ENCODE measurements at regions not wholly inside any gene's neighbourhood (a gene's known extent, or its start where the extent isn't known, plus 50 kb on each side); places are given as distances from the start of the nearest gene placed in this dataset.
A peak's percentile ranks its signal among the peaks of the same experiment; 100 is the strongest.

DNA sequence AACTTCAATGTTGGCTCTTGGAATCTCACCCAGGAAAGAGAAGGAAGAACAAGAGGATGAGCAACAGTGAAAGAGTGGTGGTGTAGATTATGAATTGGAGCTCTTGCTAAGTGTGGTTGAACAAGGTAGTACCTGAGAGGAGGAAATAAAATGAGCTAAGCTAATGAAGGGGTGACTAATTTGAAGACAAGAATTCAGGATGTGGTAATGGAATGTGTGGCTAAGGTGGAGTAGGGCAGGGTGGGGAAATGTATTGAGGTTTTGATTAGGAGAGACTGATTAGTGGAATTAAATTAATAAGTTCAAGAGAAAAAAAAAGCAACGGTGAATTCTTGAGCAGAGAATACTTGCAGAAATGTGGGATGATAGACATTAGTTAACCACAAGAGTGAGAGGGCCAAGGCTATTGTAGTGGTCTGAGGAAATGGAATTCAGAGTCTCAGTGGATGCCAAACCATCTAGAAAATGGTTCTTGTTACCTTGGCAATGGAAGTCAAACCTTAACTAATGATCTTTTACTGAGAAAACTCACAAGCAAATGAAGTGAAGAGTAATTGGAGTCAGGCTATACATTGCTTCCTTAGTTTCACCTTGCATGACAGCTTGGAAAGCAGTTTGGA lies 648.3 kb upstream of the ZNF608 start:
- Histone ChIP-seq H3K27me3 (ENCODE audit: control insufficient read depth, insufficient read depth, low read length) (no peaks in the 10 kb centered on the region), H3K4me1 (ENCODE audit: control insufficient read depth, insufficient read depth, low read length) (no peaks in the 10 kb centered on the region), H3K4me3 (ENCODE audit: low read depth in 2 of 2, low read length in 2 of 2) (no peak overlapping the region), H3K9me3 (ENCODE audit: control insufficient read depth, insufficient read depth, low read depth, low read length) (no peaks in the 10 kb centered on the region; the same call in 1 of the 2 replicates), H3K36me3 (ENCODE audit: control insufficient read depth, insufficient read depth, low read length) (no peaks in the 10 kb centered on the region), H3K27ac (ENCODE audit: low read length) (peak overlapping the region; percentile 24; the same call in 1 of the 2 replicates)
- POLR2A ChIA-PET: no interaction called here
- CTCF ChIA-PET: no interaction called here
- intact Hi-C loops (cut with micrococcal nuclease; ENCODE audit: unreplicated experiment): no loop called here
- DNase-seq (ENCODE audit: low read depth, low spot score) (no peak), ATAC-seq (no peak)
- BruUV-seq (replicated peaks): no TSS peak
- in situ Hi-C loops (cut with HindIII; ENCODE audit: low pct_unique_long_range_greater_than_20kb, low sequenced_read_pairs): no loop called here
- TF ChIP-seq POLR2AphosphoS5 (IDR thresholded peaks at IDR 0.05; ENCODE audit: low read depth, low read length): no peak
- TF ChIP-seq, protein P1, sequence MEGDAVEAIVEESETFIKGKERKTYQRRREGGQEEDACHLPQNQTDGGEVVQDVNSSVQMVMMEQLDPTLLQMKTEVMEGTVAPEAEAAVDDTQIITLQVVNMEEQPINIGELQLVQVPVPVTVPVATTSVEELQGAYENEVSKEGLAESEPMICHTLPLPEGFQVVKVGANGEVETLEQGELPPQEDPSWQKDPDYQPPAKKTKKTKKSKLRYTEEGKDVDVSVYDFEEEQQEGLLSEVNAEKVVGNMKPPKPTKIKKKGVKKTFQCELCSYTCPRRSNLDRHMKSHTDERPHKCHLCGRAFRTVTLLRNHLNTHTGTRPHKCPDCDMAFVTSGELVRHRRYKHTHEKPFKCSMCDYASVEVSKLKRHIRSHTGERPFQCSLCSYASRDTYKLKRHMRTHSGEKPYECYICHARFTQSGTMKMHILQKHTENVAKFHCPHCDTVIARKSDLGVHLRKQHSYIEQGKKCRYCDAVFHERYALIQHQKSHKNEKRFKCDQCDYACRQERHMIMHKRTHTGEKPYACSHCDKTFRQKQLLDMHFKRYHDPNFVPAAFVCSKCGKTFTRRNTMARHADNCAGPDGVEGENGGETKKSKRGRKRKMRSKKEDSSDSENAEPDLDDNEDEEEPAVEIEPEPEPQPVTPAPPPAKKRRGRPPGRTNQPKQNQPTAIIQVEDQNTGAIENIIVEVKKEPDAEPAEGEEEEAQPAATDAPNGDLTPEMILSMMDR (IDR thresholded peaks at IDR 0.05): no peak
- TF ChIP-seq, protein P2, sequence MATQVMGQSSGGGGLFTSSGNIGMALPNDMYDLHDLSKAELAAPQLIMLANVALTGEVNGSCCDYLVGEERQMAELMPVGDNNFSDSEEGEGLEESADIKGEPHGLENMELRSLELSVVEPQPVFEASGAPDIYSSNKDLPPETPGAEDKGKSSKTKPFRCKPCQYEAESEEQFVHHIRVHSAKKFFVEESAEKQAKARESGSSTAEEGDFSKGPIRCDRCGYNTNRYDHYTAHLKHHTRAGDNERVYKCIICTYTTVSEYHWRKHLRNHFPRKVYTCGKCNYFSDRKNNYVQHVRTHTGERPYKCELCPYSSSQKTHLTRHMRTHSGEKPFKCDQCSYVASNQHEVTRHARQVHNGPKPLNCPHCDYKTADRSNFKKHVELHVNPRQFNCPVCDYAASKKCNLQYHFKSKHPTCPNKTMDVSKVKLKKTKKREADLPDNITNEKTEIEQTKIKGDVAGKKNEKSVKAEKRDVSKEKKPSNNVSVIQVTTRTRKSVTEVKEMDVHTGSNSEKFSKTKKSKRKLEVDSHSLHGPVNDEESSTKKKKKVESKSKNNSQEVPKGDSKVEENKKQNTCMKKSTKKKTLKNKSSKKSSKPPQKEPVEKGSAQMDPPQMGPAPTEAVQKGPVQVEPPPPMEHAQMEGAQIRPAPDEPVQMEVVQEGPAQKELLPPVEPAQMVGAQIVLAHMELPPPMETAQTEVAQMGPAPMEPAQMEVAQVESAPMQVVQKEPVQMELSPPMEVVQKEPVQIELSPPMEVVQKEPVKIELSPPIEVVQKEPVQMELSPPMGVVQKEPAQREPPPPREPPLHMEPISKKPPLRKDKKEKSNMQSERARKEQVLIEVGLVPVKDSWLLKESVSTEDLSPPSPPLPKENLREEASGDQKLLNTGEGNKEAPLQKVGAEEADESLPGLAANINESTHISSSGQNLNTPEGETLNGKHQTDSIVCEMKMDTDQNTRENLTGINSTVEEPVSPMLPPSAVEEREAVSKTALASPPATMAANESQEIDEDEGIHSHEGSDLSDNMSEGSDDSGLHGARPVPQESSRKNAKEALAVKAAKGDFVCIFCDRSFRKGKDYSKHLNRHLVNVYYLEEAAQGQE (IDR thresholded peaks at IDR 0.05; ENCODE audit: insufficient read depth in 1 of 2, low read depth in 2 of 2, low read length in 1 of 2): no peak

DNA sequence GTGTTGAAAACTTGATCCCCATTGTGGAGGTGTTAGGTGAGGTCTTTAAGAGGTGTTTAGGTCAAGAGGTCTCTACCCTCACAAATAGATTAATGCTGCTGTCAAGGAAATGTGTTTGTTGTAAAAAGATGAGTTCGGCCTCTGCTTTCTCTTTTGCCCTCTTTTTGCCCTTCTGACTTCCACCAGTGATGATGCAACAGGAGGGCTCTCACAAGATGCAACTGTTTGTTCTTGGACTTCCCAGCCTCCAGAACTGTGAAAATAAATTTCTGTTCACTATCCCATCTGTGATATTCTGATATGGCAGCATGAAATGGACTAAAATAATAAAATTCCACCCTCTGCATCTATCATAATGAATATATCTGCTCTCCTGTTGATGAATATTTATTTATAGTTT lies 650.0 kb upstream of the ZNF608 start:
- H3K27me3 ChIP-seq (ENCODE audit: control insufficient read depth, insufficient read depth, low read length): no peaks in the 10 kb centered on the region
- BruUV-seq (replicated peaks): no TSS peak
- intact Hi-C loops (cut with micrococcal nuclease; ENCODE audit: unreplicated experiment) (no loop called here), in situ Hi-C loops (cut with HindIII; ENCODE audit: low pct_unique_long_range_greater_than_20kb, low sequenced_read_pairs) (no loop called here)
- peak overlapping the region; percentile 3; the same call in 1 of the 2 replicates for H3K27ac ChIP-seq (ENCODE audit: low read length)
- H3K9me3 ChIP-seq (ENCODE audit: control insufficient read depth, insufficient read depth, low read depth, low read length): no peaks in the 10 kb centered on the region; the same call in 1 of the 2 replicates
- TF ChIP-seq POLR2AphosphoS5 (IDR thresholded peaks at IDR 0.05; ENCODE audit: low read depth, low read length): no peak
- TF ChIP-seq, protein P1 (IDR thresholded peaks at IDR 0.05): no peak
- TF ChIP-seq TCF7L2 (IDR thresholded peaks at IDR 0.05; ENCODE audit: low read depth, low read length): no peak
- TF ChIP-seq SIN3A (IDR thresholded peaks at IDR 0.05; ENCODE audit: borderline replicate concordance, insufficient read depth, low read depth, low read length): no peak
- TF ChIP-seq, protein P2 (IDR thresholded peaks at IDR 0.05; ENCODE audit: insufficient read depth in 1 of 2, low read depth in 2 of 2, low read length in 1 of 2): no peak
- CTCF ChIA-PET: no interaction called here
- H3K36me3 ChIP-seq (ENCODE audit: control insufficient read depth, insufficient read depth, low read length): no peaks in the 10 kb centered on the region
- ATAC-seq (no peak), DNase-seq (ENCODE audit: low read depth, low spot score) (no peak)
- POLR2A ChIA-PET: no interaction called here
- H3K4me3 ChIP-seq (ENCODE audit: low read depth in 2 of 2, low read length in 2 of 2): no peak overlapping the region
- H3K4me1 ChIP-seq (ENCODE audit: control insufficient read depth, insufficient read depth, low read length): no peaks in the 10 kb centered on the region
